B cell (primary cell): ENCODE measurements at regions not wholly inside any gene's neighbourhood (a gene's known extent, or its start where the extent isn't known, plus 50 kb on each side); places are given as distances from the start of the nearest gene placed in this dataset.

Experiments used
- ATAC-seq: fragments of 200-7000 bp; cut with Tn5 transposase; one replicate; pipeline ENCODE4 v1.10.0; 2021; ENCODE audit warnings: low read depth, mild to moderate bottlenecking, moderate number of reproducible peaks, moderate library complexity
- CTCF ChIA-PET: fragments of 350-600 bp; sonication (Branson Sonifier 250); formaldehyde crosslinking; loops from one replicate; lab custom pipeline; 2021; ENCODE audit warnings: antibody characterized with exemption, inconsistent platforms; lab: Charles Lee
- POLR2A ChIA-PET: fragments of 350-600 bp; sonication (Branson Sonifier 250); formaldehyde crosslinking; loops from one replicate; lab custom pipeline; 2021; ENCODE audit warnings: antibody characterized with exemption; lab: Charles Lee
- DNase-seq: peaks from one replicate; pipeline ENCODE4 v3.0.0; 2013
- H2AFZ ChIP-seq: 2 replicates; pipeline ENCODE4 v1.6.1; 2012; ENCODE audit warnings: mild to moderate bottlenecking, low read depth, low read length; ENCODE audit not compliant: insufficient read depth, poor library complexity, severe bottlenecking
- H3K27ac ChIP-seq, 2 donors: 1 replicate in 1 of 2; 2 replicates in 1 of 2; pipeline ENCODE4 v1.5.1; 2012 to 2013; ENCODE audit warnings: low read length in 2 of 2, mild to moderate bottlenecking in 2 of 2, moderate library complexity in 1 of 2
- H3K27me3 ChIP-seq, 4 experiments: fragments of 200-600 bp in 1 of 4; sonication (generic) in 1 of 4; replicated peaks in 1 of 4; 1 replicate in 2 of 4; 2 replicates in 2 of 4; pipeline versions ENCODE4 v1.6.1 to v1.7.0; 2013 to 2016; ENCODE audit warnings: low read length in 3 of 4, mild to moderate bottlenecking in 2 of 4, mixed read lengths in 1 of 4, moderate library complexity in 1 of 4; ENCODE audit not compliant: insufficient read depth in 4 of 4, control insufficient read depth in 3 of 4; ENCODE audit errors: control extremely low read depth in 1 of 4
- H3K36me3 ChIP-seq, 2 experiments: replicated peaks in 1 of 2; 1 replicate in 1 of 2; 2 replicates in 1 of 2; pipeline versions ENCODE4 v1.6.1 to v1.7.1; 2013; ENCODE audit warnings: low read length in 1 of 2; ENCODE audit not compliant: insufficient read depth in 2 of 2, control insufficient read depth in 1 of 2; ENCODE audit errors: control extremely low read depth in 1 of 2, extremely low read depth in 1 of 2
- H3K4me1 ChIP-seq, 2 donors: fragments of 200-600 bp in 1 of 2; sonication (generic) in 1 of 2; 1 replicate in 1 of 2; 2 replicates in 1 of 2; pipeline versions ENCODE4 v1.5.1 to v1.6.1; 2013 to 2017; ENCODE audit warnings: low read length in 2 of 2; ENCODE audit not compliant: control insufficient read depth in 2 of 2, insufficient read depth in 2 of 2
- H3K4me2 ChIP-seq: replicated peaks from 2 replicates; pipeline ENCODE3; 2012; ENCODE audit warnings: mild to moderate bottlenecking, low read depth, low read length; ENCODE audit not compliant: poor library complexity, severe bottlenecking
- H3K4me3 ChIP-seq, 5 experiments: fragments of 200-600 bp in 1 of 5; sonication (generic) in 1 of 5; 1 replicate in 3 of 5; 2 replicates in 2 of 5; pipeline versions ENCODE4 v1.5.1 to v1.7.0; 2011 to 2016; ENCODE audit warnings: low read length in 4 of 5, mild to moderate bottlenecking in 4 of 5, low read depth in 2 of 5, control low read depth in 1 of 5, moderate library complexity in 1 of 5; ENCODE audit not compliant: insufficient read depth in 1 of 5; ENCODE audit errors: control extremely low read depth in 1 of 5, extremely low read depth in 1 of 5
- H3K79me2 ChIP-seq: fragments of 200-600 bp; sonication (generic); one replicate; pipeline ENCODE4 v1.6.0; 2016; ENCODE audit warnings: low read length; ENCODE audit not compliant: control insufficient read depth, insufficient read depth
- H3K9ac ChIP-seq: fragments of 200-600 bp; sonication (generic); 2 replicates; pipeline ENCODE4 v1.6.1; 2017; ENCODE audit warnings: mild to moderate bottlenecking, low read length, moderate library complexity
- H3K9me3 ChIP-seq, 3 donors: one replicate each; pipeline versions ENCODE4 v1.6.1 to v1.7.1; 2013; ENCODE audit warnings: low read length in 2 of 3; ENCODE audit not compliant: control insufficient read depth in 2 of 3, insufficient read depth in 1 of 3; ENCODE audit errors: control extremely low read depth in 1 of 3
- H4K20me1 ChIP-seq: 2 replicates; pipeline ENCODE4 v1.6.0; 2012; ENCODE audit warnings: mild to moderate bottlenecking, low read length; ENCODE audit not compliant: insufficient read depth, control insufficient read depth, poor library complexity, severe bottlenecking
- H3K27ac Mint-ChIP-seq: one replicate; pipeline ENCODE4 v1.8.0; 2021; ENCODE audit warnings: mixed read lengths
- H3K27me3 Mint-ChIP-seq: one replicate; pipeline ENCODE4 v1.8.0; 2021; ENCODE audit warnings: mixed read lengths
- H3K4me1 Mint-ChIP-seq: one replicate; pipeline ENCODE4 v1.8.0; 2021; ENCODE audit warnings: mixed read lengths
- H3K4me3 Mint-ChIP-seq: one replicate; pipeline ENCODE4 v1.8.0; 2021; ENCODE audit warnings: mixed read lengths
- H3K9me3 Mint-ChIP-seq: one replicate; pipeline ENCODE4 v1.8.0; 2022; ENCODE audit warnings: mixed read lengths; ENCODE audit not compliant: insufficient read depth
- EZH2 ChIP-seq: IDR thresholded peaks from 2 replicates; pipeline ENCODE4 v1.6.1; 2012; ENCODE audit warnings: borderline replicate concordance, low read depth, mild to moderate bottlenecking, moderate library complexity, low read length; ENCODE audit not compliant: insufficient read depth, poor library complexity, severe bottlenecking
- WGBS: methylation state at CpG from one replicate; pipeline ENCODE4 v1.1.5; 2013; ENCODE audit warnings: missing lambda C conversion rate; ENCODE audit not compliant: insufficient coverage; 5-methylcytosine and 5-hydroxymethylcytosine counted together
- intact Hi-C: fragments of 100-400 bp; cut with micrococcal nuclease; formaldehyde crosslinking; loops from one replicate; pipeline ENCODE4 v1.10.0; 2022
- TF ChIP-seq, protein P1 (sequence below): fragments of 200-600 bp; IDR thresholded peaks from one replicate; pipeline ENCODE4 v1.8.0; 2022; ENCODE audit warnings: antibody characterized with exemption, mild to moderate bottlenecking

GRCh38 chr4:42310358-42310757 lies 86.9 kb upstream of the SHISA3 start:
- H3K36me3 ChIP-seq = no peaks in the 10 kb centered on the region
- no peak overlapping the region for H3K4me3 Mint-ChIP-seq
- no peaks in the 10 kb centered on the region for H4K20me1 ChIP-seq
- no peak overlapping the region for H3K27ac Mint-ChIP-seq
- no peak overlapping the region for H3K4me2 ChIP-seq
- ATAC-seq = no peak
- no peaks in the 10 kb centered on the region for H3K4me1 ChIP-seq
- peaks cover 8% of the 10 kb centered on the region for H3K27me3 Mint-ChIP-seq
- no peaks in the 10 kb centered on the region for H3K27me3 ChIP-seq
- no peaks in the 10 kb centered on the region for H3K79me2 ChIP-seq
- TF ChIP-seq, protein P1, sequence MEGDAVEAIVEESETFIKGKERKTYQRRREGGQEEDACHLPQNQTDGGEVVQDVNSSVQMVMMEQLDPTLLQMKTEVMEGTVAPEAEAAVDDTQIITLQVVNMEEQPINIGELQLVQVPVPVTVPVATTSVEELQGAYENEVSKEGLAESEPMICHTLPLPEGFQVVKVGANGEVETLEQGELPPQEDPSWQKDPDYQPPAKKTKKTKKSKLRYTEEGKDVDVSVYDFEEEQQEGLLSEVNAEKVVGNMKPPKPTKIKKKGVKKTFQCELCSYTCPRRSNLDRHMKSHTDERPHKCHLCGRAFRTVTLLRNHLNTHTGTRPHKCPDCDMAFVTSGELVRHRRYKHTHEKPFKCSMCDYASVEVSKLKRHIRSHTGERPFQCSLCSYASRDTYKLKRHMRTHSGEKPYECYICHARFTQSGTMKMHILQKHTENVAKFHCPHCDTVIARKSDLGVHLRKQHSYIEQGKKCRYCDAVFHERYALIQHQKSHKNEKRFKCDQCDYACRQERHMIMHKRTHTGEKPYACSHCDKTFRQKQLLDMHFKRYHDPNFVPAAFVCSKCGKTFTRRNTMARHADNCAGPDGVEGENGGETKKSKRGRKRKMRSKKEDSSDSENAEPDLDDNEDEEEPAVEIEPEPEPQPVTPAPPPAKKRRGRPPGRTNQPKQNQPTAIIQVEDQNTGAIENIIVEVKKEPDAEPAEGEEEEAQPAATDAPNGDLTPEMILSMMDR = no peak
- no peak for TF ChIP-seq EZH2
- no peak overlapping the region for H2AFZ ChIP-seq
- no peak overlapping the region for H3K27ac ChIP-seq
- peaks cover 0 to 7% (median 0%) of the 10 kb centered on the region in 3 donors for H3K9me3 ChIP-seq
- ChIA-PET POLR2A (no interaction called here), CTCF (no interaction called here)
- H3K9ac ChIP-seq = no peak overlapping the region
- no peak overlapping the region for H3K4me3 ChIP-seq
- WGBS = 58% methylated on average over 4 of the region's 5 CpGs
- no peaks in the 10 kb centered on the region for H3K4me1 Mint-ChIP-seq
- H3K9me3 Mint-ChIP-seq = no peaks in the 10 kb centered on the region
- DNase-seq = no peak
- intact Hi-C loops = no loop called here

DNA sequence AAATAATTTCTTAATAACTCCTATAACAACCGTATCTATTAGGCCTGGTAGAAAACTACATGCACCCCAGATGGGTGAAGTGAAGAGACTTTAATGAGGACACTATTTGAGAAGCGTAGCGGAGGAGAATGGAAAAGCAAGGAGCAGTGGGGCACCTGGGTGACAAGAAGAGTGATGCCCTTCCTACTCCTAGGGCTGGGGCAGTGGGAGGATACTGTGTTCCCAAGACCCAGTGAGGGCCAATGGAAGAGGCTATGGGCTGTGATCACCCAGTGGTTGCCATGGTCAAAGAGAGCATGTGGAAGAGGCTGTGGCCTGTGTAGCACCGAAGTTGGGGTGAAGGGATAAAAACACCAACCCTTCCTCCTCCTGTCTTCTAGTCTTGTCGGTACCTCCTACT lies 86.5 kb upstream of the SHISA3 start:
- Mint-ChIP-seq H3K27ac (no peak overlapping the region), H3K9me3 (no peaks in the 10 kb centered on the region), H3K27me3 (peaks cover 8% of the 10 kb centered on the region), H3K4me1 (no peaks in the 10 kb centered on the region), H3K4me3 (no peak overlapping the region)
- H4K20me1 ChIP-seq = no peaks in the 10 kb centered on the region
- ChIA-PET POLR2A (no interaction called here), CTCF (no interaction called here)
- TF ChIP-seq, protein P1 = no peak
- no peak for TF ChIP-seq EZH2
- no peak for ATAC-seq
- no peaks in the 10 kb centered on the region for H3K27me3 ChIP-seq
- H3K4me1 ChIP-seq = no peaks in the 10 kb centered on the region
- no peak for DNase-seq
- no peak overlapping the region for H3K4me2 ChIP-seq
- WGBS = 100% methylated on average over 2 of the region's 5 CpGs
- no peak overlapping the region for H2AFZ ChIP-seq
- H3K9ac ChIP-seq = no peak overlapping the region
- no peaks in the 10 kb centered on the region for H3K36me3 ChIP-seq
- peaks cover 0 to 8% (median 0%) of the 10 kb centered on the region in 3 donors for H3K9me3 ChIP-seq
- H3K27ac ChIP-seq = no peak overlapping the region
- intact Hi-C loops = no loop called here
- H3K79me2 ChIP-seq = no peaks in the 10 kb centered on the region
- H3K4me3 ChIP-seq = no peak overlapping the region
